Renal pelvis (tissue), 1 donor: ENCODE measurements at regions not wholly inside any gene's neighbourhood (a gene's known extent, or its start where the extent isn't known, plus 50 kb on each side); places are given as distances from the start of the nearest gene placed in this dataset.
"Not testable (repeated sequence)": the region's sequence is repeated elsewhere in the genome, so short reads cannot be mapped to it uniquely, and the experiment has no call there.

Experiments used
- DNase-seq: peaks from one replicate; pipeline ENCODE4 v3.0.0-alpha.2; 2013

GRCh38 chr7:109462171-109462570 is 892.5 kb downstream of the DNAJB9 start:
- no peak for DNase-seq

GRCh38 chr7:109467729-109468128 is 898.1 kb downstream of the DNAJB9 start:
- DNase-seq: not testable (repeated sequence)

GRCh38 chr7:109473172-109473571 is 903.5 kb downstream of the DNAJB9 start:
- DNase-seq: no peak

GRCh38 chr7:109476409-109476808 is 906.7 kb downstream of the DNAJB9 start:
- no peak for DNase-seq

- DNase-seq: no peak
These were observed 909.7 kb downstream of the DNAJB9 start for GRCh38 chr7:109479388-109479787.

GRCh38 chr7:109490607-109491006 is 920.9 kb downstream of the DNAJB9 start:
- DNase-seq: not testable (repeated sequence)

- no peak for DNase-seq
These were observed 927.4 kb downstream of the DNAJB9 start for GRCh38 chr7:109497053-109497452.

GRCh38 chr7:109498131-109498530 is 928.5 kb downstream of the DNAJB9 start:
- DNase-seq: no peak

GRCh38 chr7:109503421-109503820 is 933.7 kb downstream of the DNAJB9 start:
- no peak for DNase-seq

GRCh38 chr7:109522585-109522984 is 952.9 kb downstream of the DNAJB9 start:
- DNase-seq: no peak

- no peak for DNase-seq
These were observed 958.2 kb downstream of the DNAJB9 start for GRCh38 chr7:109527833-109528232.

- no peak for DNase-seq
These were observed 960.0 kb downstream of the DNAJB9 start for GRCh38 chr7:109529712-109530111.

- no peak for DNase-seq
These were observed 962.8 kb downstream of the DNAJB9 start for GRCh38 chr7:109532262-109532992.

GRCh38 chr7:109545686-109546085 is 976.0 kb downstream of the DNAJB9 start:
- DNase-seq: no peak

- no peak for DNase-seq
These were observed 980.0 kb downstream of the DNAJB9 start for GRCh38 chr7:109549471-109550193.

GRCh38 chr7:109552017-109552416 is 982.3 kb downstream of the DNAJB9 start:
- DNase-seq: no peak

GRCh38 chr7:109577265-109577664 is 1007.6 kb downstream of the DNAJB9 start:
- DNase-seq: no peak

- no peak for DNase-seq
These were observed 1010.2 kb downstream of the DNAJB9 start for GRCh38 chr7:109579901-109580300.

GRCh38 chr7:109582211-109582610 is 1012.5 kb downstream of the DNAJB9 start:
- no peak for DNase-seq

GRCh38 chr7:109596948-109597347 is 1027.3 kb downstream of the DNAJB9 start:
- DNase-seq: not testable (repeated sequence)

- DNase-seq: no peak
These were observed 1042.0 kb downstream of the DNAJB9 start for GRCh38 chr7:109611656-109612055.

- no peak for DNase-seq
These were observed 1046.9 kb downstream of the DNAJB9 start for GRCh38 chr7:109616551-109617069.

GRCh38 chr7:109622320-109622719 is 1052.6 kb downstream of the DNAJB9 start:
- DNase-seq: no peak
